ENCODE measurements at regions not wholly inside any gene's neighbourhood (a gene's known extent, or its start where the extent isn't known, plus 50 kb on each side); places are given as distances from the start of the nearest gene placed in this dataset.

DNA sequence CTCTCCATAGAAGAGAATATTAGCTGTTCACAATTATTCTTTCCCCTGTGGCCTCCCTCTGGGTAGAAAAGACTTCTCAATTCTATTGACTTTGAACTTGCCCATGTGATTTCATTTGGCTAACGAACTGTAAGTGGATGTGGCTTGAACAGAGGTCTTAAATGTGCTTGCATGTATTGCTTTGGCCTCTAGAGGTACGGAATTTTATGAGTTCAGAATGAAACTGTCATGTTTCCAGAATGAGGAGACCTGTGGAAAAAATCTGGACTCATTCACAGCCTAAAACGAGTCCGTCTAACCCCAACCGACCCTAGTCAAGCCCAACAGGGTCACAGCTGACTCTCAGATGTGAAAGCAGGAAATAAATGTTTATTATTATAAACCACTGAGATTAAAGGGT lies 596.7 kb upstream of the UBE2E2 start:
- Histone ChIP-seq H3K27me3 (no peaks in the 10 kb centered on the region), H3K4me3 (no peak overlapping the region), H3K27ac (no peak overlapping the region), H3K36me3 (no peaks in the 10 kb centered on the region), H3K4me1 (no peaks in the 10 kb centered on the region), H3K9me3 (no peaks in the 10 kb centered on the region)
- no peak for DNase-seq (ENCODE audit: low spot score)
- TF ChIP-seq, protein P1, sequence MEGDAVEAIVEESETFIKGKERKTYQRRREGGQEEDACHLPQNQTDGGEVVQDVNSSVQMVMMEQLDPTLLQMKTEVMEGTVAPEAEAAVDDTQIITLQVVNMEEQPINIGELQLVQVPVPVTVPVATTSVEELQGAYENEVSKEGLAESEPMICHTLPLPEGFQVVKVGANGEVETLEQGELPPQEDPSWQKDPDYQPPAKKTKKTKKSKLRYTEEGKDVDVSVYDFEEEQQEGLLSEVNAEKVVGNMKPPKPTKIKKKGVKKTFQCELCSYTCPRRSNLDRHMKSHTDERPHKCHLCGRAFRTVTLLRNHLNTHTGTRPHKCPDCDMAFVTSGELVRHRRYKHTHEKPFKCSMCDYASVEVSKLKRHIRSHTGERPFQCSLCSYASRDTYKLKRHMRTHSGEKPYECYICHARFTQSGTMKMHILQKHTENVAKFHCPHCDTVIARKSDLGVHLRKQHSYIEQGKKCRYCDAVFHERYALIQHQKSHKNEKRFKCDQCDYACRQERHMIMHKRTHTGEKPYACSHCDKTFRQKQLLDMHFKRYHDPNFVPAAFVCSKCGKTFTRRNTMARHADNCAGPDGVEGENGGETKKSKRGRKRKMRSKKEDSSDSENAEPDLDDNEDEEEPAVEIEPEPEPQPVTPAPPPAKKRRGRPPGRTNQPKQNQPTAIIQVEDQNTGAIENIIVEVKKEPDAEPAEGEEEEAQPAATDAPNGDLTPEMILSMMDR (IDR thresholded peaks at IDR 0.05): no peak

DNA sequence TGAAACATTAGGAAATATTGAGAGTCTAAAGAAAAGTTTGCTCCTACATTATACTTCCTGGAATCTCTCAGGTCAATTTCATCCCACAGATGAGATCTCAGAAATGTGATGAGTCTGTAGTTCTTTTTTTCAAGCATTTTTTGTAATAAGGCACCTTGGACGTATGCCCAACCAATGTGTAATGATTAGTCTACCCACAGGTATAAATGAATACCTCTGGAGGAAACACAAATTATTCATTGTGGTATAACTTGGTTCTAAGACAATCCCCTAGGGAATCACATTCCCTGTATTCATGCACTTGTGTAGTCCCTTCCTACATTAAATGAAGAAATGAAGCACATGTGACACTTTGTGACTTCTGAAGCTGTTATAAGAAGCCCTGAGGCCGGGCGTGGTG lies 596.2 kb upstream of the UBE2E2 start:
- no peak overlapping the region for H3K27ac ChIP-seq
- no peaks in the 10 kb centered on the region for H3K9me3 ChIP-seq
- no peak overlapping the region for H3K4me3 ChIP-seq
- no peaks in the 10 kb centered on the region for H3K4me1 ChIP-seq
- DNase-seq (ENCODE audit: low spot score): no peak
- H3K36me3 ChIP-seq: no peaks in the 10 kb centered on the region
- TF ChIP-seq, protein P1 (IDR thresholded peaks at IDR 0.05): no peak
- no peaks in the 10 kb centered on the region for H3K27me3 ChIP-seq

DNA sequence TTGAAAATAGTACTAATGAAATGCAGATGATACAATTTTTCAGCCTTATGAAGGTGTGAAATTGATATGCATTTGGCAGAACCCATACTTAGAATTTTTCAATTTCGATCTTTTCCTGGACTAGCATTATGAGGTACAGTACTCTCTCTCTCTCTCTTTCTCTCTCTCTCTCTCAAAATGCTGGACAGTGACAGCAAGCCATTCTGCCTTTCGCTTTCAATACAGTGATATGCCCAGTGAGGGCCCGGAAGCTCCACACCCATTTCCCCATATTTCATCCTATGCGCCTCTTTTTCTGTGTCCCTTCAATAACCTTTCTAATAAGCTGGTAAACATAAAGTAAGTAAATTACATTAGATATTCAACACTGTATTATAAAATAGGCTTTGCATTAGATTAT lies 595.0 kb upstream of the UBE2E2 start:
- H3K4me1 ChIP-seq: no peaks in the 10 kb centered on the region
- TF ChIP-seq, protein P1 (IDR thresholded peaks at IDR 0.05): no peak
- no peak for DNase-seq (ENCODE audit: low spot score)
- no peaks in the 10 kb centered on the region for H3K27me3 ChIP-seq
- no peaks in the 10 kb centered on the region for H3K9me3 ChIP-seq
- H3K4me3 ChIP-seq: no peak overlapping the region
- no peak overlapping the region for H3K27ac ChIP-seq
- H3K36me3 ChIP-seq: no peaks in the 10 kb centered on the region

DNA sequence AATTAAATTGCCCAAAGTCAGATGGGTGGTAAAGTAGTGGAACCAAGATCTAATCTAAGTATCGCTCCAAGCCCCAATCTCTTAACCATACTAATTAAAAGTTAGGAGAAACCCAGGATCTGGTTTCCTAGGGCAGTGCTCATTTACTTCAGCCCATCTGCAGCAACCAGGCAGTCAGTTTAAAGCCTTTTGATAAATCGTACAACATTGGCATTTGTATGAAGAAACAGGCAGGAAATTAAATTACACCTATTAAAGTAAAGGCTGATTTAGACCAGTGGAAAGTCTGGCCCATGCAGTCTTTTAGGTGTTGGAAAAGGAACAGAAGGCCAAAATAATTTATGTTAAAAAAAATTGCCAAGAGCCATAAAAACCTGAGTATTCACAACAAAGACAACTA lies 594.4 kb upstream of the UBE2E2 start:
- Histone ChIP-seq H3K4me3 (no peak overlapping the region), H3K27me3 (no peaks in the 10 kb centered on the region), H3K4me1 (no peaks in the 10 kb centered on the region), H3K9me3 (no peaks in the 10 kb centered on the region), H3K36me3 (no peaks in the 10 kb centered on the region), H3K27ac (no peak overlapping the region)
- TF ChIP-seq, protein P1 (IDR thresholded peaks at IDR 0.05): no peak
- no peak for DNase-seq (ENCODE audit: low spot score)

DNA sequence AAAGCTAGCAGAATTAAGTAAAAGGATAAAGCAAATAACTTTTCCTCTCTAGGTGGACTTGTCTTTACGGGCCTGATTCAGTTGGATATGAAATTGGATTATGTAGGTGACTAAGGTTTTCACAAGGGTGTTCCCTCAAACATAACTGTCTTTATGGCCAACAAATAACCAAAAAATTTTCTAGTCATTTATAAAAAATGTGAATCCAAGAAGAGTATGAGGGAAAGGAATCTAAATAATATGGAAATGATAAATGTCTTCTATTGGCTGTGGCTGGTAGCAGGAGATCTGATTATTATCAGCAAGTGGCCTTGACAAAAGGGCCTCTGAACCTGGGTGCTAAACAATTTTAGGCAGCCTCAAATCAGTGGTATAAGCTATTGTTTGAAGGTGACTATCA lies 594.0 kb upstream of the UBE2E2 start:
- no peaks in the 10 kb centered on the region for H3K9me3 ChIP-seq
- H3K27me3 ChIP-seq: no peaks in the 10 kb centered on the region
- TF ChIP-seq, protein P1 (IDR thresholded peaks at IDR 0.05): no peak
- H3K4me3 ChIP-seq: no peak overlapping the region
- no peak for DNase-seq (ENCODE audit: low spot score)
- no peaks in the 10 kb centered on the region for H3K4me1 ChIP-seq
- H3K27ac ChIP-seq: no peak overlapping the region
- H3K36me3 ChIP-seq: no peaks in the 10 kb centered on the region

DNA sequence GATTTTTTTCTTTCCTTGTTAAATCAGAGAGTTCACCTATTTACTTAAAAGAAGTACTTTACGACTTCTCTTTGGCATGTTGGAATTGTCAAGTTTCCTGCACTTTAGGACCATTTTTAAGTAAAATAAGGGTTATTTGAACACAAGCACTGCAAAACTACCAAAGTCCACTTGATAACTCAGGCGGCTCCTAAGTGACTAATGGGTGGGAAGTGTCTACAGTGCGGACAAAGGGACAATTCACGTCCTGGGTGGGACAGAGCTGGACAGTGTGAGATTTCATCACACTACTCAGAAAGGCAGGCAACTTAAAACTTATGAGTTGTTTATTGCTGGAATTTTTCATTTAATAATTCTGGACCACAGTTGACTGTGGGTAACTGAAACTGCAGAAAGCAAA lies 590.2 kb upstream of the UBE2E2 start:
- Histone ChIP-seq H3K4me3 (no peak overlapping the region), H3K27ac (no peak overlapping the region), H3K27me3 (no peaks in the 10 kb centered on the region), H3K4me1 (no peaks in the 10 kb centered on the region), H3K9me3 (no peaks in the 10 kb centered on the region), H3K36me3 (no peaks in the 10 kb centered on the region)
- no peak for DNase-seq (ENCODE audit: low spot score)
- TF ChIP-seq, protein P1 (IDR thresholded peaks at IDR 0.05): no peak
